Activated T-cell treated with anti-CD3 and anti-CD28 coated beads, Interleukin-2, amount 50 U/mL, for 72 hours (primary cell): ENCODE measurements at regions not wholly inside any gene's neighbourhood (a gene's known extent, or its start where the extent isn't known, plus 50 kb on each side); places are given as distances from the start of the nearest gene placed in this dataset.

Source experiments
- ATAC-seq, 2 donors: fragments of 150-1000 bp; cut with Tn5 transposase; replicated peaks in 1 of 2; 2 replicates each; pipeline ENCODE4 v1.10.0; 2021; ENCODE audit warnings: moderate library complexity in 2 of 2, mild to moderate bottlenecking in 1 of 2
- DNase-seq, 2 donors: peaks; one replicate each; pipeline ENCODE4 v3.0.0; 2021 to 2022; ENCODE audit warnings: mixed read lengths in 1 of 2
- H3K27ac Mint-ChIP-seq: one replicate; pipeline ENCODE4 v1.8.0; 2022; ENCODE audit warnings: mild to moderate bottlenecking, moderate library complexity, mixed read lengths
- H3K27me3 Mint-ChIP-seq: one replicate; pipeline ENCODE4 v1.8.0; 2022; ENCODE audit warnings: low read depth, mixed read lengths
- H3K36me3 Mint-ChIP-seq, 2 donors: one replicate each; pipeline ENCODE4 v1.8.0; 2022; ENCODE audit warnings: mixed read lengths in 2 of 2, mild to moderate bottlenecking in 1 of 2; ENCODE audit not compliant: insufficient read depth in 2 of 2
- H3K4me1 Mint-ChIP-seq: one replicate; pipeline ENCODE4 v1.8.0; 2022; ENCODE audit warnings: low read depth, mixed read lengths
- H3K4me3 Mint-ChIP-seq, 2 donors: one replicate each; pipeline ENCODE4 v1.8.0; 2022; ENCODE audit warnings: mild to moderate bottlenecking in 2 of 2, mixed read lengths in 2 of 2, moderate library complexity in 2 of 2
- H3K9me3 Mint-ChIP-seq, 2 donors: one replicate each; pipeline ENCODE4 v1.8.0; 2022; ENCODE audit warnings: mixed read lengths in 2 of 2

DNA sequence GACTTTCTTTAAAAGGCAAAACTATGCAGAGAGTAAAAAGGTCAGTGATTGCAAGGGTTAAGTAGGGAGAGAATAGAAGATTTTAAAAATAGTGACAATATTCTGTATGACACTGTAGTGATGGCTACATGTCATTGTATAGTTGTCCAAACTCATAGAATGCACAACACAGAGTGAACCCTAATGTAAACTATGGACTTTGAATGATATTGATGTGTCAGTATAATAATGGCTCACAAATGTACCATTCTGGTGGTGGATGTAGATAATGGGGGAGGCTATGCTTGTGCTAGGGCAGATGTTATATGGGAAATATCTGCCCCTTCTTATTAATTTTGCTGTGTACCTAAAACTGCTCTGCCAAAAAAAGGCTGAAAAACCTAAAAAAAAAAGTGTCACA lies 468.9 kb downstream of the KIF4B start:
- Mint-ChIP-seq H3K4me3 (no peak overlapping the region), H3K9me3 (peaks cover 0 to 4% of the 10 kb centered on the region in 2 donors)
- no peak for ATAC-seq

DNA sequence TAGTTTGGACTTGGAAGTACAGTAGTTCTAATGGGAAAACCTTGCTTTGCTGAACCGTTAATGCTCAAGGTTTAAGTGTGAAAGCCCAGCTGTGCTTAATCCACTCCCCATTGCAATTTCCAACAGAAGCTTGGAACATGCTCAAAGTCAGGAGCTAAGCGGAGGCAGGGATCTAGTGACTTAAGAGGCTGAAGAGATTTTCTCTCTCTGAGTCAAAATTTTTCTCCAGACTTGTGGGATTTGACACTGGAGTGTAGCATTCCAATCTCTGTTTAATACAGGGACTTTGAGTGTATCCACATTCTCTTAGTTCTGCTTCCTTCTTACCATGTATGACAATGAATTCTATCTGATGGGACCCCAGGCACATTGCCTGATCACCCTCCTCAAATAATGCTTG lies 471.8 kb downstream of the KIF4B start:
- peaks cover 15% of the 10 kb centered on the region for H3K27me3 Mint-ChIP-seq
- no peaks in the 10 kb centered on the region for H3K36me3 Mint-ChIP-seq

More for the DNA sequence above, 468.9 kb downstream of the KIF4B start:
- no peak for DNase-seq
- Mint-ChIP-seq H3K4me1 (no peaks in the 10 kb centered on the region), H3K27me3 (peaks cover 6% of the 10 kb centered on the region), H3K27ac (no peak overlapping the region), H3K36me3 (no peaks in the 10 kb centered on the region)

DNA sequence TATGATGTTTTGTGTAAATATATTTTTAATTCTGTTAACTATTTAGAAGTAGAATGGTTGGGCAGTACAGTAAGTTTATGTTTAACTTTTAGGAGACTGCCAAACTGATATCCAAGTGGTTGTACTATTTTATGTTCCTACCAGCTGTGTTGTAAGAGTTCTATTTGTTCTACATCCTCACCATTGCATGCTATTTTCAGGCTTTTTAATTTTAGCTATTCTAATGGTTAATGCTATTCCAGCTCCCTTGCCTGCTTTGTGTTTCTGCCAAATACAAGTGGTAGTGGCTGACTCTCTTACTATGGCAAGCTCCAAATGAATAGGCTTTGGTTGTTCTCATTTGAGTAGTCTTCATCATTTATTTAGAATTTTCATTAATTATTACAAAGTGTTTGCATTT lies 476.4 kb downstream of the KIF4B start:
- no peak for ATAC-seq
- no peaks in the 10 kb centered on the region for H3K4me1 Mint-ChIP-seq

More for the DNA sequence above, 471.8 kb downstream of the KIF4B start:
- ATAC-seq, result no peak
- Mint-ChIP-seq H3K4me1 (no peaks in the 10 kb centered on the region), H3K9me3 (peaks cover 0 to 7% of the 10 kb centered on the region in 2 donors), H3K27ac (no peak overlapping the region), H3K4me3 (no peak overlapping the region)
- no peak for DNase-seq

DNA sequence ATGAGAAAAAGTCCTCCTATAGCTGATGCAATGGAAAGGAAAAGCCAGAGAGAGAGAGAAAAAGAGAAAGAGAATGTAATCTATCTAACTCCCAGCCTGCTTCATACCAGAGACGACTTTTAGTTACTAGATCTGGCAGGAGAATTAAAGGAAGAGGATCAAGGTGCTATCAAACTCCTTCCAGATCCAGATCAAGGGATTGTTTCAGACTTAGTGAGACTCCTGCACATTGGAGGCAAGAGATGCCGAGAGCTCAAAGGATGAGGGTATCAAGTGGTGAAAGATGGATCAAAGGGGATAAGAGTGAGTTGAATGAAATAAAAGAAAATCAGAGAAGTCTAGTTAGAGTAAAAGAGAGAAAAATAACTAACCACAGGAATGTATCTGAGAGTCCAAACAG lies 478.6 kb downstream of the KIF4B start:
- peaks cover 0 to 3% of the 10 kb centered on the region in 2 donors for H3K9me3 Mint-ChIP-seq
- H3K27me3 Mint-ChIP-seq, result peaks cover 9% of the 10 kb centered on the region
- ATAC-seq (no peak), DNase-seq (no peak)
- no peaks in the 10 kb centered on the region for H3K36me3 Mint-ChIP-seq
- H3K4me3 Mint-ChIP-seq, result no peak overlapping the region
- no peak overlapping the region for H3K27ac Mint-ChIP-seq
- no peaks in the 10 kb centered on the region for H3K4me1 Mint-ChIP-seq

More for the DNA sequence above, 476.4 kb downstream of the KIF4B start:
- peaks cover 9% of the 10 kb centered on the region for H3K27me3 Mint-ChIP-seq
- H3K27ac Mint-ChIP-seq, result no peak overlapping the region
- H3K4me3 Mint-ChIP-seq, result no peak overlapping the region
- H3K36me3 Mint-ChIP-seq, result no peaks in the 10 kb centered on the region
- no peak for DNase-seq
- H3K9me3 Mint-ChIP-seq, result peaks cover 0 to 3% of the 10 kb centered on the region in 2 donors

DNA sequence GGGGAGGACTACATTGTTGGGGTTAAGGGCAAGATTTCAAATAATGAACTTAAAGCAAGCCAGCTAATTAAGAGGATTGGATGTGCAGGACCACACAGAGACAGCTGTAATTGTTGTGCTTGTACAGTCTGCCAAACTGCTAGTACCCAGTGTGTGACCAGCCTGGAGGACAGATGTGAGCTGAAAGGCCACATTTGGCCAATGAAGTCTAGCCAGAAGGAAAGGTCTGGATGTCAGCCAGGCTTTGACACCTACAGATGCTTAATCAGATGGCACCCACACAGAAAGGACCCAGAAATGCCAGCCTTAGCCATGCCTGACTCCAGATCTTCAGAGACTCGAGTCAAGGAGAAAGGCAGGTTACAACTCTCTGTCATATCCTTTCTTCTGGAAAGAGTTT lies 491.1 kb downstream of the KIF4B start:
- no peak for ATAC-seq
- Mint-ChIP-seq H3K4me3 (no peak overlapping the region), H3K4me1 (no peaks in the 10 kb centered on the region), H3K27ac (no peak overlapping the region), H3K27me3 (no peaks in the 10 kb centered on the region), H3K9me3 (peaks cover 0 to 2% of the 10 kb centered on the region in 2 donors), H3K36me3 (no peaks in the 10 kb centered on the region)
- no peak for DNase-seq

DNA sequence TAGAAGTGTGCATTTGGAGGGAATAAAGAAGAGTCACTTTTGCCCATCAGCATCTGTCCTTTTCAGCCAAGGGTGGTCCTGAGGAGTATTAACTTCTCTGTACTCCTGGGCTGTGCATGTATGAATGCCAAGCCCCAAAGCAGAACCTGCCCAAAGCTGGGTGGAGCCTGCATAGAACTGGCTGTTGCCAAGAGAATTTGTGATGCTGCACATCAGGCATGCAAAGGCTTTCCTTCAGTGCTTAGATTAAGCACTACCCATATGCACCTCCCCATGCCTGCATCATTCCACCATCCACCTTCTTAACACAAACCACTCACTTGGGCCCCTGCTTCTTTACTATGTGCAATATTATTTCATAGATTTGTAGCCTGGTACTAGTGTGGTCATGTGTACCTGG lies 493.8 kb downstream of the KIF4B start:
- Mint-ChIP-seq H3K27me3 (no peaks in the 10 kb centered on the region), H3K36me3 (no peaks in the 10 kb centered on the region), H3K4me1 (no peaks in the 10 kb centered on the region), H3K27ac (no peak overlapping the region), H3K9me3 (no peaks in the 10 kb centered on the region), H3K4me3 (no peak overlapping the region)
- ATAC-seq (no peak), DNase-seq (no peak)

DNA sequence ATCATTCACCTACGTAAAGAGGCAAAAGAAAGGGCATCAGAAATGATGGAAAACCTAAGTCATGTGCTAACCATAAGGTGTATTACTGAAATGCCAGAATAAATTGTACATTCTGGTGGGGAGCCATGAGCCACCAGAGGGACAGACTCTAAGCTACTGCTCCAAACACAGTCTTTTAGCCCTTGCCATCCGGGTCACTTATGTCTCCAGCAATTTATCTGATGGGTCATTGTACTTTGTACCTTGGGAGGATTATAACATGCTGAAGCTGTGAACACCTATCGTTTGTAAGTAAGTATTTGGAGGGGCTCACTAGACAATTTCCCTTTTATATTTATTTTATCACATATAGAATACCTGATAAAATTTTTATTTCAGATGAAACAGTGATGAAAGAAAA lies 495.1 kb downstream of the KIF4B start:
- Mint-ChIP-seq H3K36me3 (no peaks in the 10 kb centered on the region), H3K4me3 (no peak overlapping the region), H3K27me3 (no peaks in the 10 kb centered on the region), H3K27ac (no peak overlapping the region), H3K4me1 (no peaks in the 10 kb centered on the region), H3K9me3 (no peaks in the 10 kb centered on the region)
- no peak for DNase-seq
- no peak for ATAC-seq

DNA sequence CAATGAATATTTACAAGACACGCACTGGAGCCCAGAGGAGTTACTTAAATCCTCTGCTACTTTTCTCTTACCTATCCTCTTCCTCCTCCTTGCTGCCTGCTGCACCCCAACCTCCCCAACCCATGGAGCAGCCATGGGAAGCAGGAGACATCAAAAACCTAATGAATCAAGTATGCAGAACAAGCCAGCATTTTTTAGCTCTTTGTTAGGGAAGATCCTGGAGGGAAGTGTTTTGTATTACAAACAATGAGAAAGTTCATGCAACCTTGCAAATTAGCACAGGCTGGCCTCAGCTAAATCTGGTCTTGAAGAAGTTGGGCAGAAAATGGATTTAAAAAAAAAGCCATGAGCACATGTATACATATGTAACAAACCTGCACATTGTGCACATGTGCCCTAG lies 498.8 kb downstream of the KIF4B start:
- Mint-ChIP-seq H3K27ac (no peak overlapping the region), H3K4me3 (no peak overlapping the region), H3K27me3 (no peaks in the 10 kb centered on the region), H3K4me1 (no peaks in the 10 kb centered on the region), H3K9me3 (peaks cover 0 to 2% of the 10 kb centered on the region in 2 donors), H3K36me3 (no peaks in the 10 kb centered on the region)
- DNase-seq, result no peak
- ATAC-seq, result no peak

DNA sequence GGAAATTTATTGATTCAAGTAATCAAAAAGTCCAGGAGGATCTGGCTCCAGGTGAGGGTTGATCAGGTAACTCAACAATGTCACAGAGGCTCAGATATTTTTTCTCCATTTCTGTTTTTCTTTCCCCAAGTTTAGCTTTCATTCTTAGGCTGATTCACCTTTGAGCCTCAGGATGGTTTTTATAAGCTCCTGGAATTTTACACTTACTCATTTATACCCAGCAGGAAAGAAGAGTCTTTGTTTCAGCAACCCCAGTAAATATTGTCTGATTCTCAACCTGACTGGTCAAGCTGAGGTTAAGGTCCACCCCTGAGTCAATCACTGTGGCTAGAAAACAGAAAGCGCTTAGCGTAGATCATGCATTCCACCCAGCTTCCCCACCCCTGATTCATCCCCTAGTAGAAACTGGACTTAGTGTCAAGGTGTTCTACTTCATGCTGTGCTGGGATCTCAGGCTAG lies 500.6 kb downstream of the KIF4B start:
- H3K4me3 Mint-ChIP-seq, result no peak overlapping the region
- peaks cover 2% of the 10 kb centered on the region in 2 donors for H3K9me3 Mint-ChIP-seq
- H3K27ac Mint-ChIP-seq, result no peak overlapping the region
- DNase-seq (no peak), ATAC-seq (no peak)
- no peaks in the 10 kb centered on the region for H3K36me3 Mint-ChIP-seq
- H3K27me3 Mint-ChIP-seq, result no peaks in the 10 kb centered on the region
- H3K4me1 Mint-ChIP-seq, result no peaks in the 10 kb centered on the region

DNA sequence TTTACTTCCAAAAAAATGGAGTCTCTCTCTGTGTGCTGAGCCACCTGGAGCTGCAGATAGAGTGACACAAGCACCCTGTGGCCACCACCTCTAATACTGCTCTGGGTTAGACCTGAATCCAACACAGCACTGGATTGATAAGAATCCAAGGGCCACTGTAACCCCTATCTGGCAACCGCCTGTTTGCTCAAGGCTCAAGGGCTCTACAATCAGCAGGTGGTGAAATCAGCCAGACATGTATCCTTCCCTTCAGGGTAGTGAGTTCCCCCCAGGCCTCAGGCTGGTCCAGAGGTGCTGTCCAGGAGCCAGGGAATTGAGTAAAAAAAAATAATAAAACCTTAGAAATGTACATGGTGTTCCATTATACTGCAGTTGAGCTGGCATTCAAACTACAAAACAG lies 509.0 kb downstream of the KIF4B start:
- H3K27ac Mint-ChIP-seq, result no peak overlapping the region
- DNase-seq, result no peak
- no peaks in the 10 kb centered on the region for H3K4me1 Mint-ChIP-seq
- no peaks in the 10 kb centered on the region for H3K27me3 Mint-ChIP-seq
- H3K36me3 Mint-ChIP-seq, result no peaks in the 10 kb centered on the region
- no peak overlapping the region for H3K4me3 Mint-ChIP-seq
- peaks cover 0 to 2% of the 10 kb centered on the region in 2 donors for H3K9me3 Mint-ChIP-seq
- no peak for ATAC-seq

DNA sequence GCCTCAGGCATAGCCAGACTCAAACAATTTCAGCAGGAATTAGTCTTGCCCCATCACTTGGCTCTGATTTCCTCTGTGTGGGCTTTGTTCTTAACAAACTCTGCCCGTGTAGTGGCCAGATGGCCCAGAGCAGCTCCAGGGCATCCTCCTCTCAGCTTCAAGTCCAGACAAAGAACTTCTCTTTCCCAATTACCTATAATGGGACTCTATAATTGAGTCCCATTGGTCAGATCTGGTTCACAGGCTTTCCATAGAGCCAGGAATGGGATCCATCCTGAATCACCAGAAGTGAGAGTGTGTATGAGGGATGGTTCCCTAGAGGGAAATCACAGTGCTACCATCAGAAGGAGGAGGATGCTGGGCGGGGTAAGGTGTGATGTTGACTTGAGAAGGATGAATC lies 515.8 kb downstream of the KIF4B start:
- Mint-ChIP-seq H3K27ac (no peak overlapping the region), H3K4me3 (no peak overlapping the region), H3K36me3 (no peaks in the 10 kb centered on the region), H3K4me1 (no peaks in the 10 kb centered on the region), H3K27me3 (no peaks in the 10 kb centered on the region), H3K9me3 (peaks cover 0 to 1% of the 10 kb centered on the region in 2 donors)
- no peak for DNase-seq
- ATAC-seq, result no peak

DNA sequence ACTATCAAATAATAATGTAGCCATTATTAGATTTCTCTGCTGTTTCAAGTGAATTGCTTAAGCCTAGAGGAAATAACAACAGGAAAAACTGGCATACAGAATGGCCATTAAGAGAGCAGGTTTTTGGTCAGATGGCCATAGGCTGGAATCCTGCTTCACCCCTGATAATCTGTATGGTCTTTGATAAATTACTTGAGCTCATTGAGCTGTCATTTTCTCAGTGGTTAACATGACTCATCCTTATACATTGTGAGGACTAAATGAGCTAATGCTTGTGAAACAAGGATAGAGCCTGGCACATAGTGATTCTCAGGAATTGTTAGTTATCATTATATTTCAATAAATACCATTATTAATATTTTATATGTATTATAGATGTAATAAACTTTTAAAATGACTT lies 516.5 kb downstream of the KIF4B start:
- no peaks in the 10 kb centered on the region for H3K27me3 Mint-ChIP-seq
- peaks cover 0 to 1% of the 10 kb centered on the region in 2 donors for H3K9me3 Mint-ChIP-seq
- DNase-seq, result no peak
- H3K27ac Mint-ChIP-seq, result no peak overlapping the region
- no peak overlapping the region for H3K4me3 Mint-ChIP-seq
- H3K36me3 Mint-ChIP-seq, result no peaks in the 10 kb centered on the region
- no peak for ATAC-seq
- no peaks in the 10 kb centered on the region for H3K4me1 Mint-ChIP-seq

DNA sequence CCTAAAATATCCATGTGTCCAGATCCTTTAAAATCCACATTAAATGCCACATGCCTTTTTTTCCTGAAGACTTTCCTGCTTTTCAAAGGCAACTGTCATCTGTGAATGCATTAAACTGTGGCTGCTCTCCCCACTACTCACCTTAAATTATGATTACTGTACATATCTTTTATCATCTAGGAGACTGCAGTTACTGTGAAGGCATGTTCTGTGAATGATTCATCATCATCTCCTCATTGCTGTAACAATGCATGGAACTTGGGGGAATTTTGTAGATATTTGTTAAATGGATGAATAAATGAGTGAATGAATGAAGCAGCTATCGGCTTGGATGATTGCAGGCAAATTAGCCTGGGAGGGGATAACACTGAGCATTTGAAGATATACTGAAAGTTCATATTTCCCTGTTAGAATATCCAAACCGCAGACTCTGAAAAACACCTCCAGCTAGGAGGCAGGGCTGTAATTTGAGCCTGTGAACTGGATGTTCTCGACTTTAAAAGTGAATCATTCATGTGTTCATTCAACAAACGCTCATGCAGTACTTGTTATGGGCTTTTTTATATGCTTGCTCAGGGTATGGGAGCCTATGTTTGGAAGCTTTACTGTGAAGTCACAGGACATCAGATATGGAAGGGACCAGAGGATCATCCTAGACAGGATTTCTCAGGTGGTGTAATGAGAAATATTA lies 519.2 kb downstream of the KIF4B start:
- H3K4me1 Mint-ChIP-seq, result no peaks in the 10 kb centered on the region
- no peak overlapping the region for H3K27ac Mint-ChIP-seq
- H3K36me3 Mint-ChIP-seq, result no peaks in the 10 kb centered on the region
- peaks cover 0 to 1% of the 10 kb centered on the region in 2 donors for H3K9me3 Mint-ChIP-seq
- H3K4me3 Mint-ChIP-seq, result no peak overlapping the region
- H3K27me3 Mint-ChIP-seq, result no peaks in the 10 kb centered on the region
- DNase-seq, result no peak
- ATAC-seq, result no peak

DNA sequence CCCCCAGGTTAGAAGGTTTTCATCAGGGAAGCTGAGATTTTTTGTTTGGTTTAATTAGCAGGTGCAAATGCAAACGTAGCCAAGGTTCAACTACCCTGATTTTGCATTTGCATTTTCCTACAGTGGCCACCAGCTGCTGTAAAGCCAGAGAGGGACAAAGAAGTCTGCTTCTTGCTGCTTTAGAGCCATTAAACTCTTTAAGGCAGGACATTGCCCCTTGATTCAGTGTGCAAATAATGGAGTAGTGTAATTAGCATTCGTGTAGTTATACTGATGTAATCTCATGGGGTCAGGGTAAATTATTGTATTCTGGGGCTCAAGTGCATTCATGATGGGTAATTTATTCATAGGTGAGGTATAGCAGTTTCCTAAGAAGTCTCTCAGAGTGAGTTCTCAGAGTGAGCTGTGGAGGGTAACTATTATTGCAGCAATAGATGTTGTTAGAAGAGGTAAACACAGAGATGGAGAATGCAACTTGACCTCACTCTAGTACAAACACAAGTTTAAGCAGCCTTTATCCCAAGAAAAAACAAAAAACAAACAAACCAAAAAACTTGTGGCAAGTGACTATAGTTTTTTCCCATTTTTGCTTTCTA lies 526.5 kb downstream of the KIF4B start:
- no peak overlapping the region for H3K27ac Mint-ChIP-seq
- no peak for ATAC-seq
- no peak for DNase-seq
- no peaks in the 10 kb centered on the region for H3K4me1 Mint-ChIP-seq
- no peaks in the 10 kb centered on the region for H3K27me3 Mint-ChIP-seq
- H3K4me3 Mint-ChIP-seq, result no peak overlapping the region
- H3K9me3 Mint-ChIP-seq, result no peaks in the 10 kb centered on the region
- H3K36me3 Mint-ChIP-seq, result no peaks in the 10 kb centered on the region
